Prostate gland (tissue), 2 donors: ENCODE measurements at regions not wholly inside any gene's neighbourhood (a gene's known extent, or its start where the extent isn't known, plus 50 kb on each side); places are given as distances from the start of the nearest gene placed in this dataset.

ENCODE experiments used
- CTCF ChIP-seq, 4 experiments: fragments of 200-600 bp in 2 of 4; fragments of 450-650 bp in 2 of 4; sonication (generic) in 2 of 4; IDR thresholded peaks; 1 replicate in 3 of 4; 2 replicates in 1 of 4; pipeline ENCODE4 v1.5.1; 2016 to 2019; ENCODE audit warnings: antibody characterized with exemption in 4 of 4, mild to moderate bottlenecking in 2 of 4, moderate library complexity in 2 of 4
- POLR2A ChIP-seq: fragments of 450-650 bp; IDR thresholded peaks from one replicate; pipeline ENCODE4 v1.6.1; 2016; ENCODE audit warnings: antibody characterized with exemption, mild to moderate bottlenecking
- POLR2AphosphoS5 ChIP-seq: sonication (generic); formaldehyde crosslinking; IDR thresholded peaks from one replicate; pipeline ENCODE4 v1.6.1; 2017; ENCODE audit warnings: antibody characterized with exemption

GRCh38 chr1:25083481-25084345 lies 148.6 kb downstream of the SYF2 start:
- no peak for TF ChIP-seq POLR2A
- TF ChIP-seq CTCF (IDR thresholded peaks at IDR 0.05): no peak
- no peak for TF ChIP-seq POLR2AphosphoS5
